ENCODE measurements at regions not wholly inside any gene's neighbourhood (a gene's known extent, or its start where the extent isn't known, plus 50 kb on each side); places are given as distances from the start of the nearest gene placed in this dataset.

DNA sequence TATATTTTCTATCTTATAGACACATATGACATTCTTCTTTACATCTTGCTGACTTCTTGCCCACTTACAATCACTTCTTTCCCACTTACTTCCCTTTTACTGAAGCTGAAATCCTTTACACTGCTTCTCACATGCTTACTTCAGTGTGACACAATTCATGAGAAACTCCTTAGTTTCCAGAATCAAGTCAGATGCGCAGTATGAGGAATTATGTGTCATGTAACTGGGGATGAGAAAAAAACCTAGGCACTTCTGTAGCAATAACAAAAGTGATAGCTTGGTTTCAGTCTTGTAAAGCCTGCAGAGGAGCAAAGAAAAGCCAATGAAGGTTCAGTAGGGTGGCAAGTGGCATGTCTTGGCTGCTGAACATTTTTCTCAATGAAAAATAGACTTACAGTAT lies 566.2 kb upstream of the RGS18 start:
- TF ChIP-seq POU2F2 (IDR thresholded peaks at IDR 0.05; ENCODE audit: low read depth, low read length): no peak
- TF ChIP-seq POLR2A (IDR thresholded peaks at IDR 0.05; ENCODE audit: low read depth, low read length): no peak
- TF ChIP-seq PAX5 (IDR thresholded peaks at IDR 0.05; ENCODE audit: insufficient read depth, low read length, severe bottlenecking): no peak
- no peak for TF ChIP-seq TAF1 (IDR thresholded peaks at IDR 0.05; ENCODE audit: low read depth, low read length)
- no peak for TF ChIP-seq POLR2AphosphoS5 (IDR thresholded peaks at IDR 0.05; ENCODE audit: low read depth, low read length)
- no peak for TF ChIP-seq SPI1 (IDR thresholded peaks at IDR 0.05; ENCODE audit: low read depth, low read length)
- FAIRE-seq (no peak), DNase-seq (ENCODE audit: insufficient read length, low spot score) (no peak)

DNA sequence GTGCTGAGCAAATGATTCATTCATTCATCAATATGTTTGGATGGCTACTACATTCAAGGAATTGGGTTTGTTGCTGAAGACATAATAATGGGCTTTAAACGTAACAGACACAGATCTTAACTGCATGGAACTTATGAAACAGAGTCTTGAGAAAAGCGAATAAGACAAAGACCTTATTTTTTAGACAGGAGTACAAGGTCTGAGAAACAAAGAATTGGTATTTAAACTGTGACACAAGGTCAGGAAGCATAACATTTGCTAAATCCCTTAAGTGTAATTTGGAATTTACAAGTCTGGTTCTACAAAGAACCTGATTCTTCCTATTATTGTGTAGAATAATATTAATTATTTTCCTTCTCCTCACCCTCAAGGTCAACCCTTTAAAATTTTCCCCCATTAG lies 565.4 kb upstream of the RGS18 start:
- FAIRE-seq: no peak
- TF ChIP-seq PAX5 (IDR thresholded peaks at IDR 0.05; ENCODE audit: insufficient read depth, low read length, severe bottlenecking): no peak
- TF ChIP-seq POU2F2 (IDR thresholded peaks at IDR 0.05; ENCODE audit: low read depth, low read length): no peak
- no peak for TF ChIP-seq POLR2A (IDR thresholded peaks at IDR 0.05; ENCODE audit: low read depth, low read length)
- no peak for TF ChIP-seq POLR2AphosphoS5 (IDR thresholded peaks at IDR 0.05; ENCODE audit: low read depth, low read length)
- TF ChIP-seq SPI1 (IDR thresholded peaks at IDR 0.05; ENCODE audit: low read depth, low read length): no peak
- no peak for TF ChIP-seq TAF1 (IDR thresholded peaks at IDR 0.05; ENCODE audit: low read depth, low read length)

DNA sequence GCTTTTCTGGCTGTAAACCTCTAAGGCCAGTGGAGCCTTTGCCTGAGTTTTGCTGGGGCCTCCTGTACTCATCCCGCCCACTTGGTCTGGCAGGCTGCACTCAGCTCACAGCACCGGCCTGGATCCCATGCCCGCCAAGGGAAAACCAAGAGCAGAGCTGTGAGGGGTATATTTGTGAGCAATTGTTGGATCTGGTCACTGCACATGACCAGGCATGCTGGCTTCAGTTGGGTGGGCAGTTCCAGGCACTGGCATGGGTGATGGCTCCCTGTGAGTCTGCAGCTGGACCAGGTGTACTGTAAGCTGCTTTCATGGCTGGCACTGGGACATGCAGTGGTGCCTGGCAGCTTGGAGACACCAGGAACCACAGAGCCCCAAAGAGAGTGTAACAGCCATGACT lies 563.1 kb upstream of the RGS18 start:
- no peak for FAIRE-seq
- no peak for TF ChIP-seq POU2F2 (IDR thresholded peaks at IDR 0.05; ENCODE audit: low read depth, low read length)
- no peak for TF ChIP-seq POLR2AphosphoS5 (IDR thresholded peaks at IDR 0.05; ENCODE audit: low read depth, low read length)
- TF ChIP-seq TAF1 (IDR thresholded peaks at IDR 0.05; ENCODE audit: low read depth, low read length): no peak
- TF ChIP-seq PAX5 (IDR thresholded peaks at IDR 0.05; ENCODE audit: insufficient read depth, low read length, severe bottlenecking): no peak
- no peak for TF ChIP-seq SPI1 (IDR thresholded peaks at IDR 0.05; ENCODE audit: low read depth, low read length)
- no peak for DNase-seq (ENCODE audit: insufficient read length, low spot score)

More for the DNA sequence above, 565.4 kb upstream of the RGS18 start:
- no peak for DNase-seq (ENCODE audit: insufficient read length, low spot score)

DNA sequence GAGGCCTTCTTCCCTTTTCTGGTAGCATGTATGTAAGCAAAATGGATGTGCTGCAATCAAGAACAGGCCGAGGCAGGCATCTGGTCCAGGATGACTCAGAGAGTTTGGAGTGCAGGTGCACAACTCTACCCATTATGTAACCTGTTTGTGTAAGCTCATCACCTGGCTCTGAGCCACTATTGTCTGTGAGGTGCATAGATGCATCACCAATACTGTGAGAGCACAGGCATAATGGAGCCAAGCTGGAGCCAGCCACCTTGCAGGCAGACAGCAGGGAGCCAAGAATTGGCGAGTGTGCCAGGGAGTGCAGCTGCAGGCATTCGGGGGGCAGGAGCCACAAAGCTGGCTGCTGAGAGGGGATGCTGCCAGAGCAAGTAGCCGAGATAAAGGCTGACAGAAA lies 549.9 kb upstream of the RGS18 start:
- DNase-seq (ENCODE audit: insufficient read length, low spot score): no peak
- no peak for TF ChIP-seq POLR2A (IDR thresholded peaks at IDR 0.05; ENCODE audit: low read depth, low read length)
- no peak for TF ChIP-seq PAX5 (IDR thresholded peaks at IDR 0.05; ENCODE audit: insufficient read depth, low read length, severe bottlenecking)
- no peak for TF ChIP-seq POLR2AphosphoS5 (IDR thresholded peaks at IDR 0.05; ENCODE audit: low read depth, low read length)
- no peak for TF ChIP-seq TAF1 (IDR thresholded peaks at IDR 0.05; ENCODE audit: low read depth, low read length)
- TF ChIP-seq POU2F2 (IDR thresholded peaks at IDR 0.05; ENCODE audit: low read depth, low read length): no peak
- no peak for FAIRE-seq

DNA sequence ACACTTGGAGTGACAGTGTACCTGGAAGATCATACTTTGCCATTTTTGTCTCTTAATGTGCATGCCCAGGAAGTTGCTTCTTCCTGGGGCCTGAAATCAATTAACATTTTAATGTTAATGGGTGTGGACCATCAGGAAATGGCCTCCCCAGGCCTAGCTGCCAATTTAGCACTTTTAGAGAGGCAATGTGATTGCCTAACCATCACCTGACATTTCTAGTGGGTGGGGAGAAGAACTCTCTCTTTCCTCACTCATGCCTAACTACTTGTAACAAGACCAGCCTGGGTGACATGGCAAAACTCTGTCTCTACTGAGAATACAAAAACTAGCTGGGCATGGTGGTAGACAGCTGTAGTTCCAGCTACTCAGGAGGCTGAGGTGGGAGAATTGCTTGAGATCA lies 549.0 kb upstream of the RGS18 start:
- TF ChIP-seq TAF1 (IDR thresholded peaks at IDR 0.05; ENCODE audit: low read depth, low read length) (no peak), POU2F2 (IDR thresholded peaks at IDR 0.05; ENCODE audit: low read depth, low read length) (no peak), SPI1 (IDR thresholded peaks at IDR 0.05; ENCODE audit: low read depth, low read length) (no peak), POLR2AphosphoS5 (IDR thresholded peaks at IDR 0.05; ENCODE audit: low read depth, low read length) (no peak), PAX5 (IDR thresholded peaks at IDR 0.05; ENCODE audit: insufficient read depth, low read length, severe bottlenecking) (no peak), POLR2A (IDR thresholded peaks at IDR 0.05; ENCODE audit: low read depth, low read length) (no peak)
- DNase-seq (ENCODE audit: insufficient read length, low spot score): no peak
- FAIRE-seq: no peak

DNA sequence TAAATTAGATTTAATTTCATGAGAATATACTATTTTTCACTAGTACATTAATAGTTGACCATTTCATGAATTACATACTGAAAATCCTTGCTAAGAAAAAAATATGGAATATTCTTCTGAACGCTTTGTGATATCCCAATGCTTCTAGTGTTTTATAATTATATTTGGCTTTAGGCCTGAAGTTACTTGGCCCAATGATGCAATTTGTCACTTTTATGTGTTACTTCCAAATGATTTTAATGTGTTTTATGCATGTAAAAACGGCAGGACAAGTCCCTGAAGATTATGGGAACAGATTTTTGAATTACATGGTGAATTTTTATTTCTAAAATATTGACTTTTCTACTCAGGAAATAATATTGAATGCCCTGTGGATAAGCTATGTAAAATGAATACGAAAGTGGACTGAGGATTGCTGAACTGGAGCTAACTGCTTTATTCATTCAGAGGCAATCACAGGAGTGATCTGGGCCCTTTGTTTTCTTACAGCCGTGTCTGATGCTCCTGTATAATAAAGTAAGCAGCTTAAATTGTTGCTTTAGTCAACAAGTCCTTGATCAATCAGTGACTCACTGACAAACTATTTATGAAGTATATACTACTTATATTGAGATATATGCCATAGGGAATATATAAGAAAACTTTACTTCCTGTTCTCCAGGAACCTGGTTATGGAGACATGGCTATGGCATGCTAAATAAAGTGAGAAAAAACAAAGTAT lies 543.0 kb upstream of the RGS18 start:
- TF ChIP-seq TAF1 (IDR thresholded peaks at IDR 0.05; ENCODE audit: low read depth, low read length) (no peak), POLR2A (IDR thresholded peaks at IDR 0.05; ENCODE audit: low read depth, low read length) (no peak), POLR2AphosphoS5 (IDR thresholded peaks at IDR 0.05; ENCODE audit: low read depth, low read length) (no peak), SPI1 (IDR thresholded peaks at IDR 0.05; ENCODE audit: low read depth, low read length) (no peak), PAX5 (IDR thresholded peaks at IDR 0.05; ENCODE audit: insufficient read depth, low read length, severe bottlenecking) (no peak), POU2F2 (IDR thresholded peaks at IDR 0.05; ENCODE audit: low read depth, low read length) (no peak)
- FAIRE-seq (no peak), DNase-seq (ENCODE audit: insufficient read length, low spot score) (no peak)

DNA sequence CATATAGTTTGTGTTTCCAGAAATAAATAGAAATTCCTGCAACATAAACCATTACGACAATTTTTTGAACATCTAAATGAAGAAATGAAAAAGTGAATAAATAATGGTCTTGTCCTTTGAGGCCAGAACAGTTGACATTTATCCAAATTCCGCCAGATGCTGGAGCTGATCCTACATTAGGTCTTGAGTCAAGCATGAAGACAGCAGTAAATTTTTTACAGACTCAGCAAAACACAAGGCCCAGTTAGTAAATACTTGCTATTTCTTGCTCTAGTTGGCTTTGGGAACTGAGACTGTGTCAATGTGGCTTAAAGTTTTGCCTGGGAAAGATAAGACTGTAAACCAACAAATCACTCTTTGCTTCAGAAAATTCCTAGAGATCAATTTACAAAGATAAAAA lies 540.1 kb upstream of the RGS18 start:
- FAIRE-seq (no peak), DNase-seq (ENCODE audit: insufficient read length, low spot score) (no peak)
- TF ChIP-seq POLR2A (IDR thresholded peaks at IDR 0.05; ENCODE audit: low read depth, low read length) (no peak), POLR2AphosphoS5 (IDR thresholded peaks at IDR 0.05; ENCODE audit: low read depth, low read length) (no peak), TAF1 (IDR thresholded peaks at IDR 0.05; ENCODE audit: low read depth, low read length) (no peak), SPI1 (IDR thresholded peaks at IDR 0.05; ENCODE audit: low read depth, low read length) (no peak), POU2F2 (IDR thresholded peaks at IDR 0.05; ENCODE audit: low read depth, low read length) (no peak), PAX5 (IDR thresholded peaks at IDR 0.05; ENCODE audit: insufficient read depth, low read length, severe bottlenecking) (no peak)

DNA sequence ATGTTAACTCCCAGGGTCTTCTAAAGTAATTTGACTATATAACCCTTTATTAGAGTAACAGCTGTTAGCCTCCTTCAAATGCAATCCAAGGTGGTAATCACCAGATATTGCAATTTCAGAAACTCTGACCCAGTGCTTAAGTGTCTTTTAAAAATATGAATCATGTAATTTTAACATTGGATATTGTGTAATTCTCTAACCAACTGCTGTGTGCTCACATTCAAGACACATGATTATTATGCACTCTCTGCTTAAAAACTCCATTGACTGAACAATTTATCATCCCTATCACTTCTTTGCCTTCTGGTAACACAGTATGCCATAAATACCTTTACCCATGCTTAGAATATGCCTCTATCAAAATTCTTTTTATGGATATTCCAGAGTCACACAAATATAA lies 537.4 kb upstream of the RGS18 start:
- no peak for FAIRE-seq
- DNase-seq (ENCODE audit: insufficient read length, low spot score): no peak
- TF ChIP-seq TAF1 (IDR thresholded peaks at IDR 0.05; ENCODE audit: low read depth, low read length) (no peak), PAX5 (IDR thresholded peaks at IDR 0.05; ENCODE audit: insufficient read depth, low read length, severe bottlenecking) (no peak), POU2F2 (IDR thresholded peaks at IDR 0.05; ENCODE audit: low read depth, low read length) (no peak), POLR2A (IDR thresholded peaks at IDR 0.05; ENCODE audit: low read depth, low read length) (no peak), SPI1 (IDR thresholded peaks at IDR 0.05; ENCODE audit: low read depth, low read length) (no peak), POLR2AphosphoS5 (IDR thresholded peaks at IDR 0.05; ENCODE audit: low read depth, low read length) (no peak)

DNA sequence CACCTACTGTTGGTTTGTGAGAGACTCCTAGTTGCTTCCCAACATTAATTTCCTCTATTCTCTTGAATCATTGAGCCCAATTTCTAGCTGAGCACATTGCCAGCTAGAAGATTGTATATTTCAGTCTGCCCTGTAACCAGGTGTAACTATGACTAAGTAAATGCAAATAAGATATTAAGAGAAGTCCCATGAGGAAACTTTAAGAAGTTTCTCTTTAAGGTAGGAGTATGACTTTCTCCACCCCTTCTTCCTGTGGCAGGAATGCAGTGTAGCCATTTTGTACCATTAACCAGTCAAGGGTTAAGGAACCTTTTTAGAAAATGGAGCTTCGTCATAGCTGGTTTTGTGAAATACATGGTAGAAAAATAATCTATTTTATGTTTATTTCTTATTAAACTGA lies 534.2 kb upstream of the RGS18 start:
- FAIRE-seq: no peak

DNA sequence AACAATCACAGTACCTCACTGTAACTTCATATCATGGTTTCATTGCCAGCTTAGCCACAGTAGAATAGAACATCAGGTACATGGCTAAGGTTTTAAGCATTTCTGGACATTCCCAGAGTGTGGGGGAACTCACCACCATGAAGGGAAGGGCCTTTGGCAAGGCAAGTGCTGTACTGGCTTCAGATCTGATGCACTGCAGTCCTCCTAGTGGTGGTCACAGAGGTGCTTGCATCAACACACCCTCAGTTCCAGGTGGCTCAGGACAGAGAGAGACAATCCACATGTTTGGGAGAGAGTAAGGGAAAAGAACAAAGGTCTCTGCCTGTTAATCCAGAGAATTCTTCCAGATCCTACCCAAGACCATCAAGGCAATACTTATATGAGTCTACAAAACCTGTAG lies 528.4 kb upstream of the RGS18 start:
- TF ChIP-seq TAF1 (IDR thresholded peaks at IDR 0.05; ENCODE audit: low read depth, low read length): no peak
- TF ChIP-seq POU2F2 (IDR thresholded peaks at IDR 0.05; ENCODE audit: low read depth, low read length): no peak
- no peak for TF ChIP-seq POLR2AphosphoS5 (IDR thresholded peaks at IDR 0.05; ENCODE audit: low read depth, low read length)
- no peak for TF ChIP-seq PAX5 (IDR thresholded peaks at IDR 0.05; ENCODE audit: insufficient read depth, low read length, severe bottlenecking)
- no peak for TF ChIP-seq SPI1 (IDR thresholded peaks at IDR 0.05; ENCODE audit: low read depth, low read length)
- no peak for TF ChIP-seq POLR2A (IDR thresholded peaks at IDR 0.05; ENCODE audit: low read depth, low read length)
- DNase-seq (ENCODE audit: insufficient read length, low spot score) (no peak), FAIRE-seq (no peak)

More for the DNA sequence above, 534.2 kb upstream of the RGS18 start:
- TF ChIP-seq POLR2A (IDR thresholded peaks at IDR 0.05; ENCODE audit: low read depth, low read length): no peak
- no peak for DNase-seq (ENCODE audit: insufficient read length, low spot score)

Measured in GM12891 (cell line).